Thymus (tissue), 11 donors: ENCODE measurements at regions not wholly inside any gene's neighbourhood (a gene's known extent, or its start where the extent isn't known, plus 50 kb on each side); places are given as distances from the start of the nearest gene placed in this dataset.

Source experiments
- DNase-seq, 9 donors: peaks; one replicate each; pipeline ENCODE4 v3.0.0-alpha.2; 2013; ENCODE audit warnings: low spot score in 9 of 9, low read depth in 6 of 9, missing footprints in 1 of 9
- H3K27ac ChIP-seq, 2 donors: one replicate each; pipeline ENCODE4 v1.5.1; 2013; ENCODE audit warnings: control low read depth in 1 of 2, low read depth in 1 of 2, low read length in 1 of 2, mild to moderate bottlenecking in 1 of 2, moderate library complexity in 1 of 2
- H3K27me3 ChIP-seq, 2 donors: one replicate each; pipeline ENCODE4 v1.5.1; 2013; ENCODE audit warnings: low read length in 1 of 2; ENCODE audit not compliant: control insufficient read depth in 2 of 2, insufficient read depth in 1 of 2
- H3K36me3 ChIP-seq, 2 donors: one replicate each; pipeline ENCODE4 v1.5.1; 2013; ENCODE audit warnings: low read length in 1 of 2, mild to moderate bottlenecking in 1 of 2, moderate library complexity in 1 of 2; ENCODE audit not compliant: control insufficient read depth in 2 of 2, insufficient read depth in 2 of 2
- H3K4me1 ChIP-seq, 2 donors: one replicate each; pipeline ENCODE4 v1.5.1; 2013; ENCODE audit warnings: low read length in 2 of 2; ENCODE audit not compliant: control insufficient read depth in 2 of 2, insufficient read depth in 2 of 2
- H3K4me3 ChIP-seq, 2 donors: one replicate each; pipeline ENCODE4 v1.5.1; 2013; ENCODE audit warnings: low read length in 2 of 2, control low read depth in 1 of 2, mild to moderate bottlenecking in 1 of 2
- H3K9me3 ChIP-seq, 2 donors: one replicate each; pipeline ENCODE4 v1.5.1; 2013; ENCODE audit warnings: low read length in 1 of 2, mild to moderate bottlenecking in 1 of 2; ENCODE audit not compliant: control insufficient read depth in 2 of 2, insufficient read depth in 1 of 2
- WGBS: extraction: QIAGEN DNeasy Blood & Tissue Kit; methylation state at CpG from one replicate; pipeline ENCODE4 v1.1.7; 2013; 5-methylcytosine and 5-hydroxymethylcytosine counted together
- donor health status: healthy.

GRCh38 chr11:13090228-13090708 is 81.2 kb downstream of the RASSF10 start:
- Histone ChIP-seq H3K9me3 (no peaks in the 10 kb centered on the region), H3K4me1 (no peaks in the 10 kb centered on the region), H3K27me3 (no peaks in the 10 kb centered on the region), H3K27ac (no peak overlapping the region), H3K36me3 (no peaks in the 10 kb centered on the region), H3K4me3 (no peak overlapping the region)
- 68% methylated on average over 2 of the region's 2 CpGs for WGBS
- no peak for DNase-seq

GRCh38 chr11:13091373-13091772 is 82.3 kb downstream of the RASSF10 start:
- Histone ChIP-seq H3K4me3 (no peak overlapping the region), H3K27ac (no peak overlapping the region), H3K4me1 (no peaks in the 10 kb centered on the region), H3K36me3 (no peaks in the 10 kb centered on the region), H3K27me3 (no peaks in the 10 kb centered on the region), H3K9me3 (no peaks in the 10 kb centered on the region)
- no peak for DNase-seq

GRCh38 chr11:13091804-13092203 is 82.7 kb downstream of the RASSF10 start:
- no peaks in the 10 kb centered on the region for H3K4me1 ChIP-seq
- no peaks in the 10 kb centered on the region for H3K9me3 ChIP-seq
- no peaks in the 10 kb centered on the region for H3K27me3 ChIP-seq
- no peak for DNase-seq
- WGBS, result 98% methylated on average over 1 of the region's 1 CpG
- H3K36me3 ChIP-seq, result no peaks in the 10 kb centered on the region
- H3K4me3 ChIP-seq, result no peak overlapping the region
- no peak overlapping the region for H3K27ac ChIP-seq

- Histone ChIP-seq H3K36me3 (no peaks in the 10 kb centered on the region), H3K4me3 (no peak overlapping the region), H3K9me3 (no peaks in the 10 kb centered on the region), H3K27ac (no peak overlapping the region), H3K4me1 (no peaks in the 10 kb centered on the region), H3K27me3 (no peaks in the 10 kb centered on the region)
- WGBS, result 75% methylated on average over 6 of the region's 6 CpGs
- no peak for DNase-seq
Observed at GRCh38 chr11:13094930-13095687, 86.0 kb downstream of the RASSF10 start.

GRCh38 chr11:13098063-13098462 is 88.9 kb downstream of the RASSF10 start:
- 87% methylated on average over 3 of the region's 3 CpGs for WGBS
- Histone ChIP-seq H3K27me3 (no peaks in the 10 kb centered on the region), H3K4me3 (no peak overlapping the region), H3K27ac (no peak overlapping the region), H3K9me3 (no peaks in the 10 kb centered on the region), H3K36me3 (no peaks in the 10 kb centered on the region), H3K4me1 (no peaks in the 10 kb centered on the region)
- DNase-seq, result no peak

GRCh38 chr11:13098616-13099289 is 89.6 kb downstream of the RASSF10 start:
- Histone ChIP-seq H3K9me3 (no peaks in the 10 kb centered on the region), H3K36me3 (no peaks in the 10 kb centered on the region), H3K4me3 (no peak overlapping the region), H3K27me3 (no peaks in the 10 kb centered on the region), H3K4me1 (no peaks in the 10 kb centered on the region), H3K27ac (no peak overlapping the region)
- WGBS, result 96% methylated on average over 3 of the region's 3 CpGs
- no peak for DNase-seq

GRCh38 chr11:13101644-13102512 is 92.8 kb downstream of the RASSF10 start:
- H3K9me3 ChIP-seq, result no peaks in the 10 kb centered on the region
- H3K36me3 ChIP-seq, result no peaks in the 10 kb centered on the region
- WGBS, result 95% methylated on average over 5 of the region's 5 CpGs
- H3K27ac ChIP-seq, result no peak overlapping the region
- no peak for DNase-seq
- no peak overlapping the region for H3K4me3 ChIP-seq
- H3K4me1 ChIP-seq, result no peaks in the 10 kb centered on the region
- H3K27me3 ChIP-seq, result no peaks in the 10 kb centered on the region

GRCh38 chr11:13102513-13102840 is 93.4 kb downstream of the RASSF10 start:
- H3K4me1 ChIP-seq, result no peaks in the 10 kb centered on the region
- 95% methylated on average over 2 of the region's 2 CpGs for WGBS
- no peak overlapping the region for H3K4me3 ChIP-seq
- no peaks in the 10 kb centered on the region for H3K9me3 ChIP-seq
- no peaks in the 10 kb centered on the region for H3K27me3 ChIP-seq
- no peaks in the 10 kb centered on the region for H3K36me3 ChIP-seq
- no peak overlapping the region for H3K27ac ChIP-seq
- DNase-seq, result no peak
